ENCODE measurements at regions not wholly inside any gene's neighbourhood (a gene's known extent, or its start where the extent isn't known, plus 50 kb on each side); places are given as distances from the start of the nearest gene placed in this dataset.

DNA sequence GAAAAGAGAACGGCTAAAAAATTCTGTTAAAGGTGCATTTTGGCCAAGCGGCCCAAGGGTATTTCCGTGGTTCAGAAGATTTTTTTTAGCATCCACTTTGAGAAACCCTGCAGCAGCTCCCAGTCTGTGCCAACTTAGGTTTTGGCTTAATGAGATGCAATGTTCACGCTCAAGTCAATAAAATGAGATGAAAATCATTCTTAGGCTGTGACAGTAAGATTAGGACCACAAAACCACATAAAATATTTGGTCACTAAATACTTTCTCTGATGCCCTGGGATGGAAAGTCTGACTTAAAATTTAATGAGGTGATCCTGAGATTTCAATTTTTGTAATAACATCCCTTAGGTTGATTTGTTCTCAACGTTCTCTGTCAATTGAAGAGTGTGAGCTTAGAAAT is 74.2 kb upstream of the FHL2 start:
- Histone ChIP-seq H3K36me3 (ENCODE audit: insufficient read depth, low read length, poor library complexity, severe bottlenecking) (no peaks in the 10 kb centered on the region), H3K27me3 (replicated peaks; ENCODE audit: insufficient read depth, low read depth, low read length, poor library complexity) (no peaks in the 10 kb centered on the region), H3K4me1 (ENCODE audit: insufficient read depth, low read length, poor library complexity, severe bottlenecking) (no peaks in the 10 kb centered on the region), H3K9me3 (ENCODE audit: low read depth, low read length, poor library complexity, severe bottlenecking) (no peaks in the 10 kb centered on the region), H3K27ac (ENCODE audit: low read depth, low read length, poor library complexity, severe bottlenecking) (no peak overlapping the region), H3K4me3 (ENCODE audit: low read depth, low read length, poor library complexity, severe bottlenecking) (no peak overlapping the region)
- TF ChIP-seq, protein P1, sequence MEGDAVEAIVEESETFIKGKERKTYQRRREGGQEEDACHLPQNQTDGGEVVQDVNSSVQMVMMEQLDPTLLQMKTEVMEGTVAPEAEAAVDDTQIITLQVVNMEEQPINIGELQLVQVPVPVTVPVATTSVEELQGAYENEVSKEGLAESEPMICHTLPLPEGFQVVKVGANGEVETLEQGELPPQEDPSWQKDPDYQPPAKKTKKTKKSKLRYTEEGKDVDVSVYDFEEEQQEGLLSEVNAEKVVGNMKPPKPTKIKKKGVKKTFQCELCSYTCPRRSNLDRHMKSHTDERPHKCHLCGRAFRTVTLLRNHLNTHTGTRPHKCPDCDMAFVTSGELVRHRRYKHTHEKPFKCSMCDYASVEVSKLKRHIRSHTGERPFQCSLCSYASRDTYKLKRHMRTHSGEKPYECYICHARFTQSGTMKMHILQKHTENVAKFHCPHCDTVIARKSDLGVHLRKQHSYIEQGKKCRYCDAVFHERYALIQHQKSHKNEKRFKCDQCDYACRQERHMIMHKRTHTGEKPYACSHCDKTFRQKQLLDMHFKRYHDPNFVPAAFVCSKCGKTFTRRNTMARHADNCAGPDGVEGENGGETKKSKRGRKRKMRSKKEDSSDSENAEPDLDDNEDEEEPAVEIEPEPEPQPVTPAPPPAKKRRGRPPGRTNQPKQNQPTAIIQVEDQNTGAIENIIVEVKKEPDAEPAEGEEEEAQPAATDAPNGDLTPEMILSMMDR (conservative IDR thresholded peaks at IDR 0.05; ENCODE audit: low read depth, low read length) = no peak
- no peak for TF ChIP-seq EZH2 (IDR thresholded peaks at IDR 0.05; ENCODE audit: borderline replicate concordance, low read depth, low read length, poor library complexity, severe bottlenecking)
- CTCF ChIA-PET = no interaction called here
- BruUV-seq (replicated peaks) = no TSS peak
- intact Hi-C loops (cut with micrococcal nuclease; ENCODE audit: unreplicated experiment) = no loop called here
- POLR2A ChIA-PET (ENCODE audit: low non-redundant PET) = no interaction called here
- DNase-seq (ENCODE audit: low spot score) = no peak

DNA sequence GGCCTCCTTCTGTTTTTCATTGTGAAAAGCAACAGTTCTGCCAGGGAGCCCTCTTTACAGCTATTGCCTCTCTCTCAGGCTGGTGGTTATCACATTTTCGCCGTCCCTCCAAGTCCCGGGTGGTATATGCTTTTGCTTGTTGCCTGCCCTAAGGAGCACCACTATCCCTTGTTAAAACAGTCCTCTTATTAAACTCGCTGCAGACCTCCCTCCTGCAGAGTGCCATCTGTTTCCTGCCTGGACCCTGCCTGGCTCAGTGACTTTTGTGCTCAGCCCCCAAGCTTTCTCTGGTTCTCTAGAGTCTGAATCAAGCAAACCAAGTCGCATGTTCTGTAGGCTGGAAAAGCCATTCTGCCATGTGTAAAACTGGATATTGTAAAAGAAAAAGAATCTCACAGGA is 72.1 kb upstream of the FHL2 start:
- no peaks in the 10 kb centered on the region for H3K9me3 ChIP-seq (ENCODE audit: low read depth, low read length, poor library complexity, severe bottlenecking)
- POLR2A ChIA-PET (ENCODE audit: low non-redundant PET) = no interaction called here
- no TSS peak for BruUV-seq (replicated peaks)
- TF ChIP-seq EZH2 (IDR thresholded peaks at IDR 0.05; ENCODE audit: borderline replicate concordance, low read depth, low read length, poor library complexity, severe bottlenecking) = no peak
- TF ChIP-seq, protein P1 (conservative IDR thresholded peaks at IDR 0.05; ENCODE audit: low read depth, low read length) = no peak
- no peak overlapping the region for H3K4me3 ChIP-seq (ENCODE audit: low read depth, low read length, poor library complexity, severe bottlenecking)
- no peaks in the 10 kb centered on the region for H3K27me3 ChIP-seq (replicated peaks; ENCODE audit: insufficient read depth, low read depth, low read length, poor library complexity)
- H3K27ac ChIP-seq (ENCODE audit: low read depth, low read length, poor library complexity, severe bottlenecking) = no peak overlapping the region
- intact Hi-C loops (cut with micrococcal nuclease; ENCODE audit: unreplicated experiment) = no loop called here
- CTCF ChIA-PET = no interaction called here
- H3K36me3 ChIP-seq (ENCODE audit: insufficient read depth, low read length, poor library complexity, severe bottlenecking) = no peaks in the 10 kb centered on the region
- DNase-seq (ENCODE audit: low spot score) = no peak
- no peaks in the 10 kb centered on the region for H3K4me1 ChIP-seq (ENCODE audit: insufficient read depth, low read length, poor library complexity, severe bottlenecking)

DNA sequence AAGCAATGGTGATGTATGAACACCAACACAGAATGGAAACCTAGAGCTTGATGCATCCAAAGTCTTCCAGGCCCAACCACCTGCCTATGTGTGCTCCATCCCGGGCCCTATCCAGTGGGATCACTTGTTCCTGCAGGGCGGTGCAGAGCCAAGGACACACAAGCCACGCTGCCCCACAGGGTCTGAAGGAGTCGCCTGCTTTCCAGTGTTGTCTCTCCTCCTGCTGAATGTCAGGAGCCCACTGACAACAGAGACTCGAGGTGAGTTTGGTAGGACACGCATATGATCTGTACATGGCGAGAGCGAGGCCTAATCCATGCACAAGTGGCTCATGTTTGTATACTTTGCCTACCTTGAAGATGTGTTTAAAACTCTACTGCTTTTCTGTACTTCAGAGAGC is 70.9 kb upstream of the FHL2 start:
- H3K4me3 ChIP-seq (ENCODE audit: low read depth, low read length, poor library complexity, severe bottlenecking) = no peak overlapping the region
- DNase-seq (ENCODE audit: low spot score) = no peak
- H3K9me3 ChIP-seq (ENCODE audit: low read depth, low read length, poor library complexity, severe bottlenecking) = no peaks in the 10 kb centered on the region
- ChIA-PET CTCF (no interaction called here), POLR2A (ENCODE audit: low non-redundant PET) (no interaction called here)
- BruUV-seq (replicated peaks) = no TSS peak
- no peaks in the 10 kb centered on the region for H3K36me3 ChIP-seq (ENCODE audit: insufficient read depth, low read length, poor library complexity, severe bottlenecking)
- TF ChIP-seq, protein P1 (conservative IDR thresholded peaks at IDR 0.05; ENCODE audit: low read depth, low read length) = no peak
- TF ChIP-seq EZH2 (IDR thresholded peaks at IDR 0.05; ENCODE audit: borderline replicate concordance, low read depth, low read length, poor library complexity, severe bottlenecking) = no peak
- no peak overlapping the region for H3K27ac ChIP-seq (ENCODE audit: low read depth, low read length, poor library complexity, severe bottlenecking)
- intact Hi-C loops (cut with micrococcal nuclease; ENCODE audit: unreplicated experiment) = no loop called here
- no peaks in the 10 kb centered on the region for H3K27me3 ChIP-seq (replicated peaks; ENCODE audit: insufficient read depth, low read depth, low read length, poor library complexity)
- no peaks in the 10 kb centered on the region for H3K4me1 ChIP-seq (ENCODE audit: insufficient read depth, low read length, poor library complexity, severe bottlenecking)
